ENCODE measurements at regions not wholly inside any gene's neighbourhood (a gene's known extent, or its start where the extent isn't known, plus 50 kb on each side); places are given as distances from the start of the nearest gene placed in this dataset.

DNA sequence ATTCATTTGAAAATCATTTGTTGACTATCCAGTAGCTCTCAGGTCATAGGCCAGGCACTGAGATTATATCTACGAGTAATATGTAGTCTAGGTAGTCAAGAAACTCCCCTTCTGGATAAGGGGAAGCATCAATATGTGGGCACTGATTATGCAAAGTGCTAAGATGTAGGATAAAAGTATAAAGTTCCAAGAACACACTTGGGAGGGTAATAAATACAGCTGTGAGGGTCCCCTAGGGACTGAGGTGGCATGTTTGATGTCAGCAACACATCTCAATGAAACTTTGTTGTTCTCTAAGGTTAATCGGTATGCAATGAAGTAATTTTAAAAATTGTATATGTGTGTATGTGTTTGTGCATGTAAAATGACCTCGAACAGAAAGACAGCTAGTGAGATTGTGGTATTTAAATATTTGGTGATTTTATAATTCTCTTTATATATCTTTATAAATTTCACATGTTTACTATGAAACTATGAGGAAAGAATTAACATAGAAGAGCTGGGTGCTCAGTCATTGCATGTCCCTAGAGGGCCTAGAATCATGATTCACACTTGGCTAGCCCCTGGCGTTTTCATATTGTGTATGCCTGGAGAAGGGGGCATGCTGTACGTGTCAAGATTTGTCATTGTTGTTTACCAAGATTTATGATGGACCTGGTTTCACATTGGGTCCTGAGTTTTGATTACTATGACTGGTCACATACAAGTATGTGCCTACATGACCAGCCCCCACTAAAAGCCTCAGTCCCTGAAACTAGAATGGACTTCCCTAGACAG, 140.1 kb upstream of the DUSP10 start:
- no peaks in the 10 kb centered on the region for H3K4me1 ChIP-seq
- Mint-ChIP-seq H3K27ac (ENCODE audit: unreplicated experiment) (no peak overlapping the region), H3K4me1 (ENCODE audit: low read depth, unreplicated experiment) (no peaks in the 10 kb centered on the region), H3K36me3 (ENCODE audit: insufficient read depth, unreplicated experiment) (no peaks in the 10 kb centered on the region), H3K27me3 (ENCODE audit: insufficient read depth, unreplicated experiment) (peaks cover 4% of the 10 kb centered on the region), H3K9me3 (ENCODE audit: unreplicated experiment) (no peaks in the 10 kb centered on the region), H3K4me3 (ENCODE audit: unreplicated experiment) (no peak overlapping the region)
- intact Hi-C loops (cut with micrococcal nuclease; ENCODE audit: unreplicated experiment), result no loop called here
- POLR2A ChIA-PET, result no interaction called here
- no TSS peak for BruUV-seq (replicated peaks)
- no peak for DNase-seq
- H3K4me3 ChIP-seq (ENCODE audit: low read depth, low read length), result no peak overlapping the region
- no peaks in the 10 kb centered on the region for H3K36me3 ChIP-seq (ENCODE audit: control insufficient read depth, insufficient read depth, low read length)
- H3K27me3 ChIP-seq (replicated peaks; ENCODE audit: control insufficient read depth, insufficient read depth, low read length), result no peaks in the 10 kb centered on the region
- TF ChIP-seq, protein P1, sequence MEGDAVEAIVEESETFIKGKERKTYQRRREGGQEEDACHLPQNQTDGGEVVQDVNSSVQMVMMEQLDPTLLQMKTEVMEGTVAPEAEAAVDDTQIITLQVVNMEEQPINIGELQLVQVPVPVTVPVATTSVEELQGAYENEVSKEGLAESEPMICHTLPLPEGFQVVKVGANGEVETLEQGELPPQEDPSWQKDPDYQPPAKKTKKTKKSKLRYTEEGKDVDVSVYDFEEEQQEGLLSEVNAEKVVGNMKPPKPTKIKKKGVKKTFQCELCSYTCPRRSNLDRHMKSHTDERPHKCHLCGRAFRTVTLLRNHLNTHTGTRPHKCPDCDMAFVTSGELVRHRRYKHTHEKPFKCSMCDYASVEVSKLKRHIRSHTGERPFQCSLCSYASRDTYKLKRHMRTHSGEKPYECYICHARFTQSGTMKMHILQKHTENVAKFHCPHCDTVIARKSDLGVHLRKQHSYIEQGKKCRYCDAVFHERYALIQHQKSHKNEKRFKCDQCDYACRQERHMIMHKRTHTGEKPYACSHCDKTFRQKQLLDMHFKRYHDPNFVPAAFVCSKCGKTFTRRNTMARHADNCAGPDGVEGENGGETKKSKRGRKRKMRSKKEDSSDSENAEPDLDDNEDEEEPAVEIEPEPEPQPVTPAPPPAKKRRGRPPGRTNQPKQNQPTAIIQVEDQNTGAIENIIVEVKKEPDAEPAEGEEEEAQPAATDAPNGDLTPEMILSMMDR (IDR thresholded peaks at IDR 0.05; ENCODE audit: insufficient read depth in 1 of 2, low read depth in 1 of 2, low read length in 1 of 2, severe bottlenecking in 1 of 2, unreplicated experiment in 1 of 2), result no peak
- H3K9me3 ChIP-seq, result no peaks in the 10 kb centered on the region
- CTCF ChIA-PET, result no interaction called here

DNA sequence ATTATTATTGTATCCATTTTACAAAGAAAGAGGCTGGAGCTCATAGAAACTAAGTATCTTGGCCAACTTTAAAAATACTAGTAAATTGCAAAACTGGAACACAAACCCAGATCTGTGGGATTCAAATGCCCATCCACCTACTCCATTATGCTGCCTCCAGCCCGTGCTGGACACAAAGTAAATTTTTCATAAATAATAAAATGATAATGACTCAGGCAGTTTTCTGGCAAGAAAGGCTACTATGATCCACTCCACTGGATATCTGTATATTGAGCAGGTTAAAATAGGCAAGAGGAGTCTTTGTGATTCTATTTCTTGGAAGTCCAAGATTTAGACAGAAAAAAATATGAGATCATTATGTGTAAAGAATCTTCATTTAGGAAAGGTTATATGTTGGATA, 138.3 kb upstream of the DUSP10 start:
- Mint-ChIP-seq H3K4me1 (ENCODE audit: low read depth, unreplicated experiment) (no peaks in the 10 kb centered on the region), H3K27ac (ENCODE audit: unreplicated experiment) (no peak overlapping the region), H3K36me3 (ENCODE audit: insufficient read depth, unreplicated experiment) (no peaks in the 10 kb centered on the region), H3K4me3 (ENCODE audit: unreplicated experiment) (no peak overlapping the region), H3K27me3 (ENCODE audit: insufficient read depth, unreplicated experiment) (peaks cover 4% of the 10 kb centered on the region), H3K9me3 (ENCODE audit: unreplicated experiment) (no peaks in the 10 kb centered on the region)
- H3K27me3 ChIP-seq (replicated peaks; ENCODE audit: control insufficient read depth, insufficient read depth, low read length), result no peaks in the 10 kb centered on the region
- no TSS peak for BruUV-seq (replicated peaks)
- DNase-seq, result no peak
- H3K9me3 ChIP-seq, result no peaks in the 10 kb centered on the region
- CTCF ChIA-PET, result no interaction called here
- H3K4me3 ChIP-seq (ENCODE audit: low read depth, low read length), result no peak overlapping the region
- POLR2A ChIA-PET, result no interaction called here
- TF ChIP-seq, protein P1 (IDR thresholded peaks at IDR 0.05; ENCODE audit: insufficient read depth in 1 of 2, low read depth in 1 of 2, low read length in 1 of 2, severe bottlenecking in 1 of 2, unreplicated experiment in 1 of 2), result no peak
- H3K4me1 ChIP-seq, result no peaks in the 10 kb centered on the region
- intact Hi-C loops (cut with micrococcal nuclease; ENCODE audit: unreplicated experiment), result no loop called here
- H3K36me3 ChIP-seq (ENCODE audit: control insufficient read depth, insufficient read depth, low read length), result no peaks in the 10 kb centered on the region

DNA sequence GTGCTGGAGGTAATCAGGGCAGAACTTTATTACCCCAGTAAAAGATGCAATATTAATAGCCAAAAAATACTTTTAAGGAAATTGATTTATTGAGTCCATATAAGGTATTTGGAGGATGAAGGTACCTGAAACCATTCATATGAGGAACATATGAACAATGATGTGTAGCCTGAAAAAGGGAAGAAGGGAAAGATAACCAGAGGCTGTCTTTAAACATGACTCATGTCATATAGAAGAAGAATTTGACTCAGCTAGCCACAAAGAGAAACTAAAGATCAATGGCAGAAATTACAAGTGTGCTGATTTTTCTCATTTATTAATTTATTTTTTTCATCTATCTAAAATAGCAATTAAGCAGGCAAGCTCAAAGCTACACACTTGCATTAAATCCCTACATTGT, 136.2 kb upstream of the DUSP10 start:
- no peak overlapping the region for H3K4me3 ChIP-seq (ENCODE audit: low read depth, low read length)
- H3K27me3 ChIP-seq (replicated peaks; ENCODE audit: control insufficient read depth, insufficient read depth, low read length), result no peaks in the 10 kb centered on the region
- ChIA-PET POLR2A (no interaction called here), CTCF (no interaction called here)
- TF ChIP-seq, protein P1 (IDR thresholded peaks at IDR 0.05; ENCODE audit: insufficient read depth in 1 of 2, low read depth in 1 of 2, low read length in 1 of 2, severe bottlenecking in 1 of 2, unreplicated experiment in 1 of 2), result no peak
- H3K9me3 ChIP-seq, result no peaks in the 10 kb centered on the region
- H3K27me3 Mint-ChIP-seq (ENCODE audit: insufficient read depth, unreplicated experiment), result peaks cover 4% of the 10 kb centered on the region
- DNase-seq, result no peak
- H3K9me3 Mint-ChIP-seq (ENCODE audit: unreplicated experiment), result no peaks in the 10 kb centered on the region
- no peak overlapping the region for H3K27ac Mint-ChIP-seq (ENCODE audit: unreplicated experiment)
- intact Hi-C loops (cut with micrococcal nuclease; ENCODE audit: unreplicated experiment), result no loop called here
- H3K4me1 Mint-ChIP-seq (ENCODE audit: low read depth, unreplicated experiment), result no peaks in the 10 kb centered on the region
- H3K36me3 ChIP-seq (ENCODE audit: control insufficient read depth, insufficient read depth, low read length), result no peaks in the 10 kb centered on the region
- no peak overlapping the region for H3K4me3 Mint-ChIP-seq (ENCODE audit: unreplicated experiment)
- no peaks in the 10 kb centered on the region for H3K36me3 Mint-ChIP-seq (ENCODE audit: insufficient read depth, unreplicated experiment)
- BruUV-seq (replicated peaks), result no TSS peak
- no peaks in the 10 kb centered on the region for H3K4me1 ChIP-seq

All from Caco-2 (cell line).